HepG2 (cell line): ENCODE measurements at regions not wholly inside any gene's neighbourhood (a gene's known extent, or its start where the extent isn't known, plus 50 kb on each side); places are given as distances from the start of the nearest gene placed in this dataset.
"Not testable (repeated sequence)": the region's sequence is repeated elsewhere in the genome, so short reads cannot be mapped to it uniquely, and the experiment has no call there.

ENCODE experiments used
- ATAC-seq: fragments of 200-7000 bp; cut with Tn5 transposase; 3 replicates; pipeline ENCODE4 v1.9.1; 2020; ENCODE audit warnings: mild to moderate bottlenecking, moderate library complexity
- BruUV-seq: library from RNA; stranded (reverse); fragments of 400-500 nt; replicated peaks from 2 replicates; lab custom pipeline; 2021; lab: Mats Ljungman, UMichigan
- CTCF ChIA-PET: fragments of 300-600 bp; formaldehyde crosslinking; extraction: SDS; loops from one replicate; lab custom pipeline; 2021; ENCODE audit warnings: low total read pairs, inconsistent platforms, low intra/inter-chr PET ratio; lab: Yijun Ruan, JAX
- POLR2A ChIA-PET: fragments of 350-600 bp; sonication (Branson Sonifier 250); formaldehyde crosslinking; loops from one replicate; lab custom pipeline; 2020; ENCODE audit warnings: antibody characterized with exemption, inconsistent platforms; lab: Yijun Ruan, JAX
- DNase-seq: peaks from one replicate; pipeline ENCODE4 v3.0.0-alpha.2; 2015; ENCODE audit warnings: low spot score
- FAIRE-seq: peaks from 3 replicates; lab custom pipeline; 2011; peaks lifted over from hg19 to GRCh38; lab: Jason Lieb, UNC
- H2AFZ ChIP-seq: one replicate; pipeline ENCODE4 v1.6.1; 2011; ENCODE audit warnings: low read length, inconsistent platforms
- H3K27ac ChIP-seq: fragments of 300-600 bp; 3 replicates; pipeline ENCODE4 v1.8.0; 2011; ENCODE audit warnings: mixed run types, mild to moderate bottlenecking, mixed read lengths, low read length, inconsistent platforms; ENCODE audit not compliant: insufficient read depth; ENCODE audit errors: extremely low read length
- H3K27me3 ChIP-seq, 2 experiments: fragments of 200-600 bp in 1 of 2; 2 replicates in 1 of 2; 3 replicates in 1 of 2; pipeline versions ENCODE4 v1.6.0 to v1.8.0; 2011; ENCODE audit warnings: low read length in 2 of 2, mild to moderate bottlenecking in 2 of 2, moderate library complexity in 2 of 2, inconsistent platforms in 1 of 2; ENCODE audit not compliant: insufficient read depth in 2 of 2, control insufficient read depth in 1 of 2
- H3K36me3 ChIP-seq, 2 experiments: fragments of 200-600 bp in 1 of 2; replicated peaks in 1 of 2; 2 replicates in 1 of 2; 3 replicates in 1 of 2; pipeline versions ENCODE4 v1.5.1 to v1.8.0; 2011; ENCODE audit warnings: low read length in 2 of 2, inconsistent platforms in 1 of 2; ENCODE audit not compliant: insufficient read depth in 2 of 2, control insufficient read depth in 1 of 2
- H3K4me1 ChIP-seq: 2 replicates; pipeline ENCODE4 v1.5.1; 2012; ENCODE audit warnings: low read length, inconsistent platforms; ENCODE audit not compliant: insufficient read depth
- H3K4me2 ChIP-seq: 2 replicates; pipeline ENCODE4 v1.6.0; 2011; ENCODE audit warnings: low read depth, low read length, inconsistent platforms
- H3K4me3 ChIP-seq, 3 experiments: fragments of 200-600 bp in 1 of 3; sonication (generic), shearing (Covaris generic) in 1 of 3; replicated peaks in 1 of 3; 2 replicates each; pipeline ENCODE4 v1.5.1; 2011 to 2016; ENCODE audit warnings: low read length in 3 of 3, inconsistent platforms in 2 of 3, low read depth in 2 of 3, mild to moderate bottlenecking in 2 of 3, control low read depth in 1 of 3, mixed read lengths in 1 of 3; ENCODE audit not compliant: insufficient read depth in 1 of 3
- H3K79me2 ChIP-seq: one replicate; pipeline ENCODE4 v1.6.1; 2011; ENCODE audit warnings: low read length, inconsistent platforms; ENCODE audit not compliant: insufficient read depth
- H3K9ac ChIP-seq: 2 replicates; pipeline ENCODE4 v1.6.0; 2011; ENCODE audit warnings: mild to moderate bottlenecking, low read depth, low read length, inconsistent platforms; ENCODE audit not compliant: insufficient read depth
- H3K9me3 ChIP-seq: 2 replicates; pipeline ENCODE4 v1.5.1; 2012; ENCODE audit warnings: mild to moderate bottlenecking, low read length
- H4K20me1 ChIP-seq: 2 replicates; pipeline ENCODE4 v1.6.0; 2011; ENCODE audit warnings: inconsistent platforms, mild to moderate bottlenecking, low read length, moderate library complexity; ENCODE audit not compliant: insufficient read depth
- ZNF280D ChIP-seq: sonication (generic); formaldehyde crosslinking; IDR thresholded peaks from 2 replicates; pipeline ENCODE4 v1.5.1; 2020; ENCODE audit warnings: mild to moderate bottlenecking, missing genetic modification reagents
- ZNF7 ChIP-seq: IDR thresholded peaks from 2 replicates; pipeline ENCODE4 v1.6.1; 2016; ENCODE audit warnings: missing biosample characterization, missing genetic modification reagents
- WGBS: methylation state at CpG from one replicate; pipeline ENCODE4 v1.1.6; 2017; ENCODE audit warnings: low lambda C conversion rate; 5-methylcytosine and 5-hydroxymethylcytosine counted together
- in situ Hi-C: cut with HindIII; loops from 2 replicates; pipeline ENCODE4 v1.10.0; 2017; ENCODE audit warnings: low pct_unique_long_range_greater_than_20kb; ENCODE audit not compliant: extremely low pct_ligation_motif_present
- intact Hi-C: fragments of 100-400 bp; cut with micrococcal nuclease; formaldehyde crosslinking; loops from one replicate; pipeline ENCODE4 v1.10.0; 2022; ENCODE audit not compliant: unreplicated experiment

- TF ChIP-seq ZNF7 (CRISPR knock-in tag) = peak; percentile 76
- TF ChIP-seq ZNF280D (CRISPR knock-in tag) = no peak
- H3K27ac ChIP-seq = no peak overlapping the region
- CTCF ChIA-PET = no interaction called here
Measured at GRCh38 chrX:40868868-40869267, 133.5 kb upstream of the MED14 start.

GRCh38 chrX:40870982-40871381 lies 135.6 kb upstream of the MED14 start:
- ATAC-seq, H3K4me2 ChIP-seq, BruUV-seq, POLR2A ChIA-PET, H3K4me3 ChIP-seq, H3K36me3 ChIP-seq, DNase-seq, H3K27me3 ChIP-seq, in situ Hi-C loops, H3K27ac ChIP-seq, H3K9me3 ChIP-seq, H3K9ac ChIP-seq, H3K79me2 ChIP-seq, H4K20me1 ChIP-seq, H2AFZ ChIP-seq, CTCF ChIA-PET: not testable (repeated sequence)
- H3K4me1 ChIP-seq = peaks cover 20% of the 10 kb centered on the region
- intact Hi-C loops = loop anchor here (10.0 kb wide), 1 partner anchor 54 kb away; no protein-coding TSS in a partner anchor
- FAIRE-seq = peak; percentile 8
- WGBS = 92% methylated on average over 1 of the region's 1 CpG

More at GRCh38 chrX:40868868-40869267, 133.5 kb upstream of the MED14 start:
- POLR2A ChIA-PET = no interaction called here
- no TSS peak for BruUV-seq
- DNase-seq (no peak), ATAC-seq (no peak), FAIRE-seq (no peak)
- H3K4me1 ChIP-seq = peaks cover 22% of the 10 kb centered on the region
- no peaks in the 10 kb centered on the region for H3K27me3 ChIP-seq
- 39% methylated on average over 3 of the region's 3 CpGs for WGBS
- no peaks in the 10 kb centered on the region for H3K9me3 ChIP-seq
- in situ Hi-C loops (no loop called here), intact Hi-C loops (no loop called here)
- H3K4me2 ChIP-seq = no peak overlapping the region
- no peaks in the 10 kb centered on the region for H4K20me1 ChIP-seq
- no peak overlapping the region for H3K9ac ChIP-seq
- no peaks in the 10 kb centered on the region for H3K36me3 ChIP-seq
- no peak overlapping the region for H3K4me3 ChIP-seq
- H2AFZ ChIP-seq = no peak overlapping the region
- no peaks in the 10 kb centered on the region for H3K79me2 ChIP-seq
